T-cell (primary cell): ENCODE measurements at regions not wholly inside any gene's neighbourhood (a gene's known extent, or its start where the extent isn't known, plus 50 kb on each side); places are given as distances from the start of the nearest gene placed in this dataset.

Experiments used
- ATAC-seq, 4 experiments: fragments of 200-7000 bp in 3 of 4; fragments of 150-1000 bp in 1 of 4; cut with Tn5 transposase; replicated peaks in 1 of 4; 1 replicate in 3 of 4; 2 replicates in 1 of 4; pipeline ENCODE4 v1.10.0; 2021; ENCODE audit warnings: moderate library complexity in 3 of 4, mild to moderate bottlenecking in 2 of 4, moderate number of reproducible peaks in 1 of 4
- CTCF ChIA-PET, 2 donors: fragments of 300-600 bp; sonication (Branson Sonifier 250); formaldehyde crosslinking; loops; one replicate each; lab custom pipeline; 2022; ENCODE audit warnings: antibody characterized with exemption in 2 of 2; lab: Charles Lee
- POLR2A ChIA-PET, 2 donors: fragments of 300-600 bp; sonication (Branson Sonifier 250); formaldehyde crosslinking; loops; one replicate each; lab custom pipeline; 2022; ENCODE audit warnings: antibody characterized with exemption in 2 of 2; lab: Charles Lee
- DNase-seq, 35 experiments: peaks; one replicate each; pipeline versions ENCODE4 v3.0.0 to v3.0.0-alpha.2; 2013 to 2023
- H3K27ac ChIP-seq: one replicate; pipeline ENCODE4 v1.5.1; 2013; ENCODE audit warnings: low read length
- H3K27me3 ChIP-seq, 2 experiments: replicated peaks in 1 of 2; 1 replicate in 1 of 2; 2 replicates in 1 of 2; pipeline versions ENCODE4 v1.6.1 to v1.7.0; 2013; ENCODE audit warnings: low read length in 1 of 2, mixed read lengths in 1 of 2; ENCODE audit not compliant: control insufficient read depth in 2 of 2, insufficient read depth in 2 of 2; ENCODE audit errors: extremely low read depth in 1 of 2
- H3K36me3 ChIP-seq, 2 donors: 1 replicate in 1 of 2; 2 replicates in 1 of 2; pipeline versions ENCODE4 v1.6.1 to v1.7.0; 2013; ENCODE audit warnings: low read length in 1 of 2; ENCODE audit not compliant: control insufficient read depth in 2 of 2, insufficient read depth in 1 of 2; ENCODE audit errors: extremely low read depth in 1 of 2
- H3K4me1 ChIP-seq, 2 experiments: 1 replicate in 1 of 2; 2 replicates in 1 of 2; pipeline versions ENCODE4 v1.6.1 to v1.7.0; 2013; ENCODE audit warnings: low read length in 2 of 2, mixed read lengths in 1 of 2; ENCODE audit not compliant: insufficient read depth in 2 of 2, control insufficient read depth in 1 of 2; ENCODE audit errors: extremely low read depth in 1 of 2
- H3K4me3 ChIP-seq, 2 donors: 1 replicate in 1 of 2; 2 replicates in 1 of 2; pipeline versions ENCODE4 v1.5.1 to v1.7.0; 2013; ENCODE audit warnings: mild to moderate bottlenecking in 2 of 2, low read length in 1 of 2, moderate library complexity in 1 of 2; ENCODE audit not compliant: control insufficient read depth in 1 of 2; ENCODE audit errors: extremely low read depth in 1 of 2
- H3K9me3 ChIP-seq: 2 replicates; pipeline ENCODE4 v1.7.0; 2013
- H3K27ac Mint-ChIP-seq, 2 donors: one replicate each; pipeline ENCODE4 v1.8.0; 2020 to 2021; ENCODE audit warnings: mild to moderate bottlenecking in 2 of 2, mixed read lengths in 2 of 2
- H3K27me3 Mint-ChIP-seq, 2 donors: one replicate each; pipeline ENCODE4 v1.8.0; 2021 to 2022; ENCODE audit warnings: mixed read lengths in 2 of 2
- H3K36me3 Mint-ChIP-seq: one replicate; pipeline ENCODE4 v1.8.0; 2021; ENCODE audit warnings: mixed read lengths
- H3K4me1 Mint-ChIP-seq, 3 donors: one replicate each; pipeline ENCODE4 v1.8.0; 2020 to 2022; ENCODE audit warnings: mixed read lengths in 3 of 3, mild to moderate bottlenecking in 1 of 3
- H3K4me3 Mint-ChIP-seq, 3 donors: one replicate each; pipeline ENCODE4 v1.8.0; 2020 to 2022; ENCODE audit warnings: mild to moderate bottlenecking in 3 of 3, mixed read lengths in 3 of 3, moderate library complexity in 3 of 3
- H3K9me3 Mint-ChIP-seq, 3 donors: one replicate each; pipeline ENCODE4 v1.8.0; 2020 to 2022; ENCODE audit warnings: mixed read lengths in 3 of 3
- WGBS: methylation state at CpG from one replicate; pipeline ENCODE4 v1.1.5; 2013; ENCODE audit warnings: missing lambda C conversion rate; ENCODE audit not compliant: insufficient coverage; 5-methylcytosine and 5-hydroxymethylcytosine counted together

DNA sequence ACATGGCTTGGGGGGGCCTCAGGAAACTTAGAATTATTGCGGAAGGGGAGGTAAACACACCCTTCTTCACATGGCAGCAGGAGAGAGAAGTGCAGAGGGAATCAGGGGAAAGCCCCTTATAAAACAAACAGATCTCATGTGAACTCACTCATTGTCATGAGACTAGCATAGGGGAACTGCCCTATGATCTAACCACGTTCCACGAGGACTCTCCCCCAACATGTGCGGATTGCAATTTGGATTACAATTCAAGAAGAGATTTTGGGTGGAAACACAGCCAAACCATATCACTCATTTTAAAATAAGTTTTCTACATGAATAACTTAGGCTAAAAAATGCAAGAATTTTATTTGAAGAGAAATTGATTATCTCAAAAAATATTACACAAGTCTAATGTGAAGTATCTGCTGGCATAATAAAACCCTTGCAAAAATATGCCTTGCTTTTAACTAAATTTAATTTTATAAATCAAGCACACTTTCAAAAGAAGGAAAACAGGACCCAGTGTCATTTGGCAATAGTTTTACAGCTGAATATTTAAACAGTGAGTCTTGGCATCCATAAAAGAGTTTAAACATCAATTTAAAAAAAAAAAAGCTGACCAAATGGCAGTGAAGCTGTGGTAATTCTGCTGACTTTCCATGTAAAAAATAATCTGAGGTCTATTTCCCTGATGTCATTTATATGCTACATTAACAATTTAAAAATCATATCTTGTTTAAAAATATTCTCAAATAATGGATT is 1057.2 kb downstream of the NAALADL2 start:
- Histone ChIP-seq H3K27ac (no peak overlapping the region), H3K36me3 (no peaks in the 10 kb centered on the region), H3K4me3 (no peak overlapping the region), H3K27me3 (no peaks in the 10 kb centered on the region), H3K9me3 (no peaks in the 10 kb centered on the region), H3K4me1 (no peaks in the 10 kb centered on the region)
- H3K27me3 Mint-ChIP-seq = no peaks in the 10 kb centered on the region
- no peak overlapping the region for H3K27ac Mint-ChIP-seq
- CTCF ChIA-PET = no interaction called here
- no peak for DNase-seq
- H3K9me3 Mint-ChIP-seq = peaks cover 7 to 24% (median 11%) of the 10 kb centered on the region in 3 donors
- no peak for ATAC-seq
- H3K4me3 Mint-ChIP-seq = no peak overlapping the region
- H3K36me3 Mint-ChIP-seq = no peaks in the 10 kb centered on the region
- WGBS = no CpG with 5 or more reads among the region's 4 CpGs
- POLR2A ChIA-PET = no interaction called here
- no peaks in the 10 kb centered on the region for H3K4me1 Mint-ChIP-seq

DNA sequence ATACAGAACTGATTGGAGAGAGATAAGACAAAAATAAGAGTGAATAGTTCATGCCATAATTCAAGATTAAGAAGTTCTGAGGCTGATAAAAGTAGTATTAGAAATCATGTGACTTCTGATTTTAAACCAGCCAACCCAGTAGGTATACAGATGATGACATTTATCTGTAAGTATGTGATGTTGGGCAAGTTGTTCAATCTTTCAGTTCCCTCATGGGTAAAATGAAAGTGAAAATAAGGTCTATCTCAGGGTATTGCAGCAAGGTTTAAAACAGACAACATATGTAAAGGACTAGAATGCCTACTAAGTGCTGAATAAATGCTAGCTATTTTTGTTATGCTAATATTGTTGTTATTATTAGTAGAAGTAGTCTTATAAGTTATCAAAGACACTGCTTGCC is 1055.7 kb downstream of the NAALADL2 start:
- Mint-ChIP-seq H3K4me1 (no peaks in the 10 kb centered on the region), H3K9me3 (peaks cover 8 to 21% (median 8%) of the 10 kb centered on the region in 3 donors), H3K27ac (no peak overlapping the region), H3K27me3 (no peaks in the 10 kb centered on the region), H3K4me3 (no peak overlapping the region), H3K36me3 (no peaks in the 10 kb centered on the region)
- H3K4me3 ChIP-seq = no peak overlapping the region
- no peaks in the 10 kb centered on the region for H3K27me3 ChIP-seq
- no peaks in the 10 kb centered on the region for H3K9me3 ChIP-seq
- no peak overlapping the region for H3K27ac ChIP-seq
- ChIA-PET POLR2A (no interaction called here), CTCF (no interaction called here)
- no peak for DNase-seq
- no peak for ATAC-seq
- H3K36me3 ChIP-seq = no peaks in the 10 kb centered on the region
- H3K4me1 ChIP-seq = no peaks in the 10 kb centered on the region

DNA sequence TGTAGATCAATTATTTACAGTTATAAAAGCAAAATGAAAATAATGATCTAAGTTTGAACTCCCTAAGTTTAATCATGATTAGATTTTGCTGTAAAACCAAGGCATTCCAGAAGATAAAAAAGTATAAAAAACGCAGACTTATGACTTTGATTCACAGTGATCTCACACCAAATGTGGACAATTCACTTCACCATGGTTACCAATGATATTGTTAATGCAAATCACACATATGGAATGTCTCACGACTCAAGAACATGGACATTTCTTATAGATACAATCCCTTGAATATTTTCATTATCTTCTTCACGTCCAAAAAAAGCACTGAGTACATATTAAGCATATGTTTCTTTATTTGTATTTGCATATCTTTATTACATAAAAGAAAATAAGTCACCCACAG is 1054.2 kb downstream of the NAALADL2 start:
- POLR2A ChIA-PET = no interaction called here
- Mint-ChIP-seq H3K4me3 (no peak overlapping the region), H3K4me1 (no peaks in the 10 kb centered on the region), H3K27me3 (no peaks in the 10 kb centered on the region), H3K9me3 (peaks cover 6 to 17% (median 7%) of the 10 kb centered on the region in 3 donors), H3K27ac (no peak overlapping the region), H3K36me3 (no peaks in the 10 kb centered on the region)
- ATAC-seq (no peak), DNase-seq (no peak)
- Histone ChIP-seq H3K4me1 (no peaks in the 10 kb centered on the region), H3K27me3 (no peaks in the 10 kb centered on the region), H3K36me3 (no peaks in the 10 kb centered on the region), H3K27ac (no peak overlapping the region), H3K9me3 (no peaks in the 10 kb centered on the region), H3K4me3 (no peak overlapping the region)
- no CpG with 5 or more reads among the region's 3 CpGs for WGBS
- CTCF ChIA-PET = no interaction called here

DNA sequence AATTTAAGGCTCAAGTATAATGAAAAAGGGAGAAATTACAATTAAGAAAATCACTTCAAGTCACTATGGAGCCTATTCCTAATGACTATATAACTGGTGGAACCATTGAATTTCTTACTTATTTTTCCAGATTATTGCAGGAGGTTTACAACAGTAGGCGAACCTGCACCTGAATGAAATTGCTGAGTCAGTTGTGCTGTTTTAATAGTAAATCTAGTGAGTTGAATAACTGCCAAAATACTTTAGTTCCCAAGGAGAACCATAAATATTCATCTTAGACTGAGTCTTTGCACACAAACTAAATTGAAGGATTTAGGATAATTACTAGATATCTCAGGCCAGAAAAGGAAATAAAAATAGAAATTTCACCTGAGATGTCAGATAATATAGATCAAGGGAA is 1052.8 kb downstream of the NAALADL2 start:
- ATAC-seq = no peak
- no peaks in the 10 kb centered on the region for H3K27me3 Mint-ChIP-seq
- ChIA-PET POLR2A (no interaction called here), CTCF (no interaction called here)
- H3K9me3 ChIP-seq = no peaks in the 10 kb centered on the region
- no peak overlapping the region for H3K27ac Mint-ChIP-seq
- H3K27me3 ChIP-seq = no peaks in the 10 kb centered on the region
- H3K27ac ChIP-seq = no peak overlapping the region
- no peak for DNase-seq
- H3K9me3 Mint-ChIP-seq = peaks cover 4 to 24% (median 7%) of the 10 kb centered on the region in 3 donors
- no peaks in the 10 kb centered on the region for H3K4me1 ChIP-seq
- no peaks in the 10 kb centered on the region for H3K36me3 Mint-ChIP-seq
- no CpG with 5 or more reads among the region's 1 CpG for WGBS
- H3K4me1 Mint-ChIP-seq = no peaks in the 10 kb centered on the region
- no peak overlapping the region for H3K4me3 ChIP-seq
- H3K4me3 Mint-ChIP-seq = no peak overlapping the region
- no peaks in the 10 kb centered on the region for H3K36me3 ChIP-seq

DNA sequence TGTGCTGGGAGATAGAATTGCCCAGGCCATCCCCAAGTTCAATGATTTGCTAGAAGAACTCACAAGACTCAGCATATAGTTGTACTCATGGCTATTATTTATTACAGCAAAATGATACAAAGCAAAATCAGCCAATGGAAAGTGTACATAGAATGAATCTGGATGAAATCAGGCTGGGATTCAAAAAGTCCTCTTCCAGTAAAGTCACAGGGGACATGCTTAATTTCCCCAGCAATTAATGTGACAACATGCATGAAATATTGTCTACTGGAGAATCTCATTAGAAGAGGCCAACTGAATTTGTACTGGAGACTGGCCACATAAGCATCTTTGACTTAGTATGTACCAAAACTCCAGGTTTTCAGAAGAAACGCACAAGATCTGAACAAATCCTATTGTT is 1043.1 kb downstream of the NAALADL2 start:
- H3K36me3 ChIP-seq = no peaks in the 10 kb centered on the region
- H3K4me1 ChIP-seq = no peaks in the 10 kb centered on the region
- no peak for DNase-seq
- Mint-ChIP-seq H3K9me3 (peaks cover 6 to 10% (median 9%) of the 10 kb centered on the region in 3 donors), H3K27me3 (no peaks in the 10 kb centered on the region), H3K36me3 (no peaks in the 10 kb centered on the region), H3K4me3 (no peak overlapping the region), H3K27ac (no peak overlapping the region), H3K4me1 (no peaks in the 10 kb centered on the region)
- H3K27me3 ChIP-seq = no peaks in the 10 kb centered on the region
- no peak overlapping the region for H3K4me3 ChIP-seq
- no CpG with 5 or more reads among the region's 1 CpG for WGBS
- no peak overlapping the region for H3K27ac ChIP-seq
- CTCF ChIA-PET = no interaction called here
- H3K9me3 ChIP-seq = no peaks in the 10 kb centered on the region
- no peak for ATAC-seq
- POLR2A ChIA-PET = no interaction called here

DNA sequence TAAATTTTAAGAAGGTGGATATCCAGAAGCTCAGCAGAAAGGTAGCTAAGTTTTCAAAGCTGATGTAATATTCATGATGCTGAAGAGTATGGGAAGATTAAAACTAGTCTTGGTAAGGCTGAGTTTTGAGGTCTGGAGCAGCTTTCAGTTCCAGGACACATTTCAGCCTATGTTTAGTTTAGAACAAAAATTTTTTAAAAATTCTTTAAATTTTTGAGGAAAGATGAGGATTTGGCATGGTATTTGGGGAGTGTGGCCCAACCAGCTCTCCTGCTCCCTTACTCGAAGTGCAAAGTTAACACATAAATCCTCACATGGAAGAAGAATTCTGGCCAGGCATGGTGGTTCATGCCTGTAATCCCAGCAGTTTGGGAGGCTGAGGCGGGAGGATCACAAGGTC is 1039.1 kb downstream of the NAALADL2 start:
- Mint-ChIP-seq H3K27me3 (no peaks in the 10 kb centered on the region), H3K4me3 (no peak overlapping the region), H3K36me3 (no peaks in the 10 kb centered on the region), H3K4me1 (no peaks in the 10 kb centered on the region), H3K9me3 (peaks cover 0 to 4% (median 0%) of the 10 kb centered on the region in 3 donors), H3K27ac (no peak overlapping the region)
- no CpG with 5 or more reads among the region's 2 CpGs for WGBS
- Histone ChIP-seq H3K4me1 (no peaks in the 10 kb centered on the region), H3K9me3 (no peaks in the 10 kb centered on the region), H3K27ac (no peak overlapping the region), H3K36me3 (no peaks in the 10 kb centered on the region), H3K4me3 (no peak overlapping the region), H3K27me3 (no peaks in the 10 kb centered on the region)
- ChIA-PET POLR2A (no interaction called here), CTCF (no interaction called here)
- ATAC-seq = no peak
- DNase-seq = no peak

DNA sequence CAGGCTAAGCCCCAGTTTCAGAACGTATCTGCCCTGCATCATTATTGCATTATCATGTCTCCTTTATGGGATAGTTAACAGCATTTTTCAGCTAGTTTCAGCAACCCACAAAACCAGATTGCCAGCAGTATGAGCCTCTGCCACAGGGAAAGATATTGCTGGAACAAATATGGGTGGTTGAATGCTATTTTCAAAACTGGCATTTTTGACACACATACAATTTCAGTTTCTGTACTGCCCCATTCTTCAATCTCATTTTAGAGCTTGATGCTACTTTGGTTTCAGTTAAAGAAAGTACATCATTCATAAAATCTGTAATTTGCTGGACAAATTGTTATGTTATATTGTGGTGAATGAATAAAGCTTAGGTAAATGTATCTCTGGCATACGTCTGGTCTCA is 1037.5 kb downstream of the NAALADL2 start:
- no peak overlapping the region for H3K4me3 Mint-ChIP-seq
- Histone ChIP-seq H3K27ac (no peak overlapping the region), H3K4me3 (no peak overlapping the region), H3K36me3 (no peaks in the 10 kb centered on the region), H3K4me1 (no peaks in the 10 kb centered on the region), H3K9me3 (no peaks in the 10 kb centered on the region), H3K27me3 (no peaks in the 10 kb centered on the region)
- ATAC-seq (no peak), DNase-seq (no peak)
- no peaks in the 10 kb centered on the region for H3K36me3 Mint-ChIP-seq
- peaks cover 0 to 4% (median 0%) of the 10 kb centered on the region in 3 donors for H3K9me3 Mint-ChIP-seq
- POLR2A ChIA-PET = no interaction called here
- no peak overlapping the region for H3K27ac Mint-ChIP-seq
- H3K27me3 Mint-ChIP-seq = no peaks in the 10 kb centered on the region
- no peaks in the 10 kb centered on the region for H3K4me1 Mint-ChIP-seq
- CTCF ChIA-PET = no interaction called here
- WGBS = no CpG with 5 or more reads among the region's 2 CpGs
